Kidney (tissue), 13 donors: ENCODE measurements at regions not wholly inside any gene's neighbourhood (a gene's known extent, or its start where the extent isn't known, plus 50 kb on each side); places are given as distances from the start of the nearest gene placed in this dataset.

Experiments used
- DNase-seq, 5 donors: peaks; one replicate each; pipeline ENCODE4 v3.0.0-alpha.2; 2013 to 2020
- FAIRE-seq: peaks from 2 replicates; lab custom pipeline; 2012; peaks lifted over from hg19 to GRCh38; lab: Jason Lieb, UNC
- H3K27ac ChIP-seq, 2 donors: one replicate each; pipeline ENCODE4 v1.7.0; 2013; ENCODE audit warnings: low read depth in 2 of 2, low read length in 2 of 2, inconsistent platforms in 1 of 2
- H3K27me3 ChIP-seq: one replicate; pipeline ENCODE4 v1.7.1; 2013; ENCODE audit warnings: low read length, inconsistent platforms; ENCODE audit not compliant: control insufficient read depth, insufficient read depth
- H3K36me3 ChIP-seq, 3 donors: one replicate each; pipeline versions ENCODE4 v1.7.0 to v1.7.1; 2013; ENCODE audit warnings: low read length in 3 of 3, control low read depth in 1 of 3, inconsistent platforms in 1 of 3; ENCODE audit not compliant: insufficient read depth in 3 of 3, control insufficient read depth in 2 of 3
- H3K4me1 ChIP-seq, 3 donors: one replicate each; pipeline versions ENCODE4 v1.7.0 to v1.7.1; 2013; ENCODE audit warnings: low read length in 3 of 3, inconsistent platforms in 1 of 3, low read depth in 1 of 3; ENCODE audit not compliant: control insufficient read depth in 2 of 3, insufficient read depth in 2 of 3
- H3K4me3 ChIP-seq, 3 donors: one replicate each; pipeline versions ENCODE4 v1.7.0 to v1.8.1; 2013; ENCODE audit warnings: low read length in 3 of 3, control low read depth in 1 of 3, inconsistent platforms in 1 of 3
- H3K9ac ChIP-seq, 3 donors: one replicate each; pipeline versions ENCODE4 v1.7.0 to v1.7.1; 2013; ENCODE audit warnings: low read length in 3 of 3, control low read depth in 1 of 3, inconsistent platforms in 1 of 3
- H3K9me3 ChIP-seq, 3 donors: one replicate each; pipeline versions ENCODE4 v1.7.0 to v1.7.1; 2013; ENCODE audit warnings: low read length in 3 of 3, control low read depth in 1 of 3, inconsistent platforms in 1 of 3; ENCODE audit not compliant: control insufficient read depth in 2 of 3, insufficient read depth in 1 of 3
- CTCF ChIP-seq: IDR thresholded peaks from 3 replicates; pipeline ENCODE4 v1.5.1; 2012; ENCODE audit warnings: mild to moderate bottlenecking, moderate library complexity, borderline replicate concordance; ENCODE audit not compliant: insufficient read depth; ENCODE audit errors: extremely low read depth
- intact Hi-C: fragments of 100-400 bp; cut with DNase I; formaldehyde crosslinking; loops from one replicate; pipeline ENCODE4 v1.11.1; 2022
- donor health status: control.
- donor health status: control.
- donor health status: control.
- donor health status: control.
- donor health status: control.
- donor health status: DM: yes; HTN: yes; CAD: no.
- donor health status: Normal renal cell carcinoma (clear cell type).

GRCh38 chr9:23088932-23089364 is 642.3 kb downstream of the DMRTA1 start:
- no peaks in the 10 kb centered on the region for H3K4me1 ChIP-seq
- H3K36me3 ChIP-seq, result no peaks in the 10 kb centered on the region
- no peak overlapping the region for H3K27ac ChIP-seq
- H3K4me3 ChIP-seq, result no peak overlapping the region
- FAIRE-seq, result no peak
- DNase-seq, result peak in 3 of 5 donors; percentile 1 to 57 (median 2)
- H3K27me3 ChIP-seq, result no peaks in the 10 kb centered on the region
- H3K9ac ChIP-seq, result no peak overlapping the region
- peaks cover 0 to 4% (median 0%) of the 10 kb centered on the region in 3 donors for H3K9me3 ChIP-seq
- no peak for TF ChIP-seq CTCF
- intact Hi-C loops, result no loop called here

- DNase-seq (no peak), FAIRE-seq (no peak)
- Histone ChIP-seq H3K36me3 (no peaks in the 10 kb centered on the region), H3K9ac (no peak overlapping the region), H3K27ac (no peak overlapping the region), H3K27me3 (no peaks in the 10 kb centered on the region), H3K4me1 (no peaks in the 10 kb centered on the region), H3K4me3 (no peak overlapping the region), H3K9me3 (no peaks in the 10 kb centered on the region)
- no peak for TF ChIP-seq CTCF
- intact Hi-C loops, result no loop called here
Observed at GRCh38 chr9:23117616-23118015, 671.0 kb downstream of the DMRTA1 start.

- Histone ChIP-seq H3K9ac (no peak overlapping the region), H3K9me3 (no peaks in the 10 kb centered on the region), H3K27me3 (no peaks in the 10 kb centered on the region), H3K27ac (no peak overlapping the region), H3K4me1 (no peaks in the 10 kb centered on the region), H3K36me3 (no peaks in the 10 kb centered on the region), H3K4me3 (no peak overlapping the region)
- DNase-seq (no peak), FAIRE-seq (no peak)
- no peak for TF ChIP-seq CTCF
- intact Hi-C loops, result loop anchor here (10.0 kb wide), 1 partner anchor 374 kb away; no protein-coding TSS in a partner anchor
Observed at GRCh38 chr9:23120630-23121029, 674.0 kb downstream of the DMRTA1 start.
